SJCRH30 (cell line): ENCODE measurements at regions not wholly inside any gene's neighbourhood (a gene's known extent, or its start where the extent isn't known, plus 50 kb on each side); places are given as distances from the start of the nearest gene placed in this dataset.
A peak's percentile ranks its signal among the peaks of the same experiment; 100 is the strongest.

Experiments used
- DNase-seq, 2 experiments: peaks; one replicate each; pipeline ENCODE4 v3.0.0-alpha.2; 2015 to 2020
- H3K27ac ChIP-seq: fragments of 250-450 bp; sonication (Bioruptor Pico); 2 replicates; pipeline ENCODE4 v1.5.1; 2020; ENCODE audit warnings: mild to moderate bottlenecking, moderate library complexity
- H3K27me3 ChIP-seq: fragments of 250-450 bp; sonication (Bioruptor Pico); 2 replicates; pipeline ENCODE4 v1.5.1; 2020; ENCODE audit warnings: mild to moderate bottlenecking, moderate library complexity
- H3K36me3 ChIP-seq: fragments of 250-450 bp; sonication (Bioruptor Pico); 2 replicates; pipeline ENCODE4 v1.5.1; 2020; ENCODE audit warnings: mild to moderate bottlenecking, moderate library complexity
- H3K4me1 ChIP-seq: fragments of 250-450 bp; sonication (Bioruptor Pico); 2 replicates; pipeline ENCODE4 v1.5.1; 2020; ENCODE audit warnings: mild to moderate bottlenecking, moderate library complexity
- H3K4me3 ChIP-seq: fragments of 250-450 bp; sonication (Bioruptor Pico); 2 replicates; pipeline ENCODE4 v1.5.1; 2020; ENCODE audit warnings: mild to moderate bottlenecking, moderate library complexity
- H3K9me3 ChIP-seq: fragments of 250-450 bp; sonication (Bioruptor Pico); replicated peaks from 2 replicates; pipeline ENCODE4 v1.5.1; 2020; ENCODE audit warnings: mild to moderate bottlenecking, moderate library complexity

DNA sequence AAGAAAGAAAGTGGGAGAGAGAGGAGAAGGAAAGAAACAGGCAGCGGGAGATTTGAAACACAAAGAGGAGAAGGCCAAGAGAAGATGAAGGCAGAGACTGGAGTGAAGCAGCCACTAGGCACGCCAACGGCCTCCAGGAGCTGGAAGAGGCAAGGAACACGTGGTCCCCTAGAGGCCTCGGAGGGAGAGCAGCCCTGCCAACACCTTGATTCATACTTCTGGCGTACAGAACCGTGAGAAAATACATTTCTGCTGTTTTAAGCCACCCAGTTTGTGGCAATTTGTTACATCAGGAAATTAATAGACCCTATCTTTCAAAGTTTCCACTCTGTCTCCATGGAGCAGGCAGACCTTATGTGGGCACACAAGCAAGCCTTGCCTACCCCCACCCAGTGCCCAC, 133.4 kb downstream of the ACTL7B start:
- Histone ChIP-seq H3K27me3 (no peaks in the 10 kb centered on the region; the same call in 1 of the 2 replicates), H3K9me3 (no peaks in the 10 kb centered on the region), H3K4me1 (no peaks in the 10 kb centered on the region), H3K4me3 (no peak overlapping the region), H3K36me3 (no peaks in the 10 kb centered on the region), H3K27ac (no peak overlapping the region)
- no peak for DNase-seq

DNA sequence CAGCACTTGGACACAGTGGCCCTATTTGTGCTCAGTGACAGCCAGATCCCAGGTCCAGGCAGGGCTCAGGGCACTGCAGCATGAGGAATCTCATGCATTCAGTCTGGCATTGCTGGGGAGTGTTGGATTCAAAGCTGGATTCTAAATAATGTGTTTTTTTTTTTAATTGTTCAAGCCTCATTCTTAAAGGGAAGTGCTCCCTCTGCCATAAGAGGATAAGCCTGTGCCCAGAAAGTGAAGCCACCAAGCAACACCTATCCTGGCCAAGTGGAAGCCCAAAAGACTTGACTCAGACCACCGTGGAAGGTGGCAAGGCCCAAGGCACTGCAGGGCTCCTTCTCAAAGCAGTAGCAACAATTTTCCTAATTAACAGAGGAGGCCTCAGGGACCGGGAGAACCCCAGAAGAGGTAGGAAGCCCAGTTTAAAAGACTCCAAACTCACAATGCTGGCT, 135.6 kb downstream of the ACTL7B start:
- no peaks in the 10 kb centered on the region for H3K27me3 ChIP-seq
- H3K36me3 ChIP-seq, result no peaks in the 10 kb centered on the region
- 0 out of 2 replicates have a peak, but pooled peaks cover 2% of the 10 kb centered on the region for H3K9me3 ChIP-seq
- no peak for DNase-seq
- no peak overlapping the region for H3K27ac ChIP-seq
- no peaks in the 10 kb centered on the region for H3K4me1 ChIP-seq
- H3K4me3 ChIP-seq, result no peak overlapping the region

DNA sequence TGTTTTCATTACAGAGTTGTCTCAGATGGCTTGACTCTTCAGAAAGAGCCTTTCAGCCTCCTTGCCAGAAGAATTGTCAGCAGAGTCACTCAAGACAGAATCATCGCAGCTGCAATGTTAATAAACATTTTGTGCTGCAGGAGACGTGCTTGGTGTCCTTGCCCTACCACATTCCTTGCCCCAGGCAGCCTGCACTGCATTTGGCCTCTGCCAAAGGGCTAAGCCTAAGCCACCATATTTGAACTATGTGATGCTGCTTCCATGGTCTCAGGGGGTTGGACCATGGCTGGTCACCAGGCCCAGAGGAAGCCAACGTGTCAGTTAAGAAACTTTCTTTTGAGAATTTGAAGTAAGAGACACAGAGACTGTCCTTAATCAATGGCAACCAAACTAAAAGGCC, 145.4 kb downstream of the ACTL7B start:
- Histone ChIP-seq H3K36me3 (no peaks in the 10 kb centered on the region), H3K4me1 (no peaks in the 10 kb centered on the region), H3K4me3 (no peak overlapping the region), H3K27me3 (0 out of 2 replicates have a peak, but pooled peaks cover 4% of the 10 kb centered on the region), H3K9me3 (0 out of 2 replicates have a peak, but pooled peaks cover 2% of the 10 kb centered on the region), H3K27ac (no peak overlapping the region)
- DNase-seq, result no peak

DNA sequence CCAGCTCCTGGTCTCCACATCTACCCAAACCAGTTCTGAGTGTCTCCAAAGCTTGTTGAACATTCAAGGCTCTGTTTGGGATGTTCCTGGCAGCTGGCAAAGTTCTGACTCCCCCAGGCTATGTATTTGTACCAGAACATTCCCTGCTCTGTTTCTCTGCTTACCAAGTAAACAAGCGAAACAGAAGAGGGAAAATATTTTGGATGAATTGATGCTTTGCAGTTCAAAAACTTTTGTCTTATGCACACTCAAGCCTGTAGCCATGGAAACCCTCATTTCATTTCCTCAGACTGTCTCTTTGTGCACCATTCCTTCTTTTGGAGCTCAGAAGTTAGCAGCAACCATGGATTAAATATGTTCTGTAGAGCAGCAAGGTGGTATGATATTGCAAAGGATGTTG, 145.8 kb downstream of the ACTL7B start:
- no peaks in the 10 kb centered on the region for H3K9me3 ChIP-seq
- 0 out of 2 replicates have a peak, but pooled peaks cover 8% of the 10 kb centered on the region for H3K27me3 ChIP-seq
- no peaks in the 10 kb centered on the region for H3K36me3 ChIP-seq
- no peak for DNase-seq
- no peak overlapping the region for H3K27ac ChIP-seq
- H3K4me1 ChIP-seq, result no peaks in the 10 kb centered on the region
- H3K4me3 ChIP-seq, result no peak overlapping the region

DNA sequence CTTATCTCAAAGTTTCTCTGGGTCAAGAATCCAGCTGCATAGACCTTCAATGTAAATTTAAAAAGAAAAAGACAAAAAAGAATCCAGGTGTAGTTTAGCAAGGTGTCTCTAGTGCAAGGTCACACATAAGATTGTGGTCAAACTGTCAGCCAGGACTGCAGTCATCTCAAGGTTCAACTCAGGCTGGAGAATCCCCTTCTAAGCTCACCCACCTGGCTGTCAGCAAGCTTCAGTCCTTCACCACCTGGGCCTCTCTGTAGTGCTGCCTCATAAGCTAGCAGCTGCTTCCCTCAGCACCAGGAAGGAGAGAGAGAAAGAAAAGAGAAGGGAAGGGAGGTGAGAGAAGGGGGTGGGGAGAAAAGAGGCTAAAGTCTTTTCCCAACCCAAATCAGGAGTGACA, 146.7 kb downstream of the ACTL7B start:
- Histone ChIP-seq H3K27ac (no peak overlapping the region), H3K4me1 (no peaks in the 10 kb centered on the region), H3K27me3 (0 out of 2 replicates have a peak, but pooled peaks cover 9% of the 10 kb centered on the region), H3K9me3 (no peaks in the 10 kb centered on the region), H3K36me3 (no peaks in the 10 kb centered on the region), H3K4me3 (no peak overlapping the region)
- DNase-seq, result no peak

DNA sequence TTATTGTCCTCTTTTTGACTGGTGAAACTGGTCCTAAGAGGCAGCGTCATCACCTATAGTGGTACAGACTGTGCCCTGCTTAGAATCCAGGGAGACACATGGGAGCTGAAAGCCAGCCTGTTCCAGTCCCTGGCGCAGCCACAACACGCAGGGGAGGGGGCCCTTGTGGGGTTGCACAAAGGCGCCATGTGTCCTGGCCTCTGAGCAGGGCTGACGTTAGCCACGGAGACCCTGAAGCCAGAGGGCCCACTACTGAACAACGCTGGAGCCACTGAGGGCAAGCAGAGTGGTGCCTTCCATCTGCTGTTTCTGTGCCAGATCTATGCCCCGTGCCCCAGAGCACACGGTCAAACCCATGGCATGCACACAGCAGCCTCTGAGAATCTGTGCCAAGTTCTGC, 147.3 kb downstream of the ACTL7B start:
- Histone ChIP-seq H3K4me3 (no peak overlapping the region), H3K4me1 (no peaks in the 10 kb centered on the region), H3K27ac (no peak overlapping the region), H3K27me3 (0 out of 2 replicates have a peak, but pooled peaks cover 9% of the 10 kb centered on the region), H3K9me3 (no peaks in the 10 kb centered on the region), H3K36me3 (no peaks in the 10 kb centered on the region)
- no peak for DNase-seq

DNA sequence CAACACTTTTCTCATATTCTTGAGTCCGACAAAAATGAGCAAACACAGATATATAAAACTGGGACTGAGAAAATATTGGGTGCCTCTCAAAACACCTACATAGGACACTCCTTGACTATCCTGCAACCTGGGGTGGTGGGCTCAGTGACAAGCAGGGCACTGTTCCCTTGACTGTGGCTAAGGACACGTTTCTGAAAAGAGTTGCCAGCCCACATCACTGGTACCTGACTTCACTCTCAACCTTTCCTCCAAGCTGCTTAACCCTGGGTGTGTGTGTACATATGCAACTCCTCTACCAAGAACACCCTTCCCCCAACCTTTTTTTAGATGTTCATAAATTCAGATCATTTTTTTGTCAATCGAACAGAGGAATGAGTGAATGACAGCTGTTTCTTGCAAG, 148.7 kb downstream of the ACTL7B start:
- Histone ChIP-seq H3K36me3 (no peaks in the 10 kb centered on the region), H3K4me1 (no peaks in the 10 kb centered on the region), H3K27ac (no peak overlapping the region), H3K4me3 (no peak overlapping the region), H3K27me3 (0 out of 2 replicates have a peak, but pooled peaks cover 9% of the 10 kb centered on the region), H3K9me3 (no peaks in the 10 kb centered on the region)
- DNase-seq, result no peak

DNA sequence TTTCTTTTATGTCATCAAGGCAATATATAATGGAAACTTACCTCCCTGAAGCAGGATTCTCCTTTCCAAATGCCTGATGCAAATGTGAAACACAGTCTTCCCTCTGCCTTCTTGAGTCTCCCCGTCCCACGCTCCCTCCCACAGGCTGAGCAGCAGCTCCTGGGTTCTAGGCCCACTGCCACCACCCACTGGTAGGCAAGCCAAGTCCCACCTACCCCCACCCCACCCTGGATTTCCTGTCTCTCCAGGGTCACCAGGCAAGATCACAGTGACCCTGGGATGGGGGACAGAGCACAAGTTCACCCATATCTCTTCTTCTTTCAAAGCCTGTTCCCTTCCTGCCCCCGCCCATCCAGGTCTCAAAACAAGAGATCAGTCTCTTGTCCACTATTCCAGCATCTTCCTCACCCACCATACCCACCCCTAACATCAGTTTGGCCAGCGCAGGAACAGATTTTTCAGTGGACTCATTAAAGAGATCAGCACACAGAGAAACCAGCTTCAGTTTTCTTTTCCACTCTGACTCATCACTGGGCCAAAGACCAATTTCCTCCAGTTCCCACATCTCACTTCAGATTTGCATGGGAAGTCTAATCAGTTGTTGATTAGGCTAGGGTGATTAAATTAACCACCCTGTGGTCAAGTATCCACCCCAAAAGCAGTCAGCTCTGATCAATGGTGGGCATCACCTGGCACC, 151.5 kb downstream of the ACTL7B start:
- H3K4me1 ChIP-seq, result no peaks in the 10 kb centered on the region
- no peak overlapping the region for H3K27ac ChIP-seq
- no peak for DNase-seq
- no peak overlapping the region for H3K4me3 ChIP-seq
- 0 out of 2 replicates have a peak, but pooled peaks cover 9% of the 10 kb centered on the region for H3K27me3 ChIP-seq
- H3K9me3 ChIP-seq, result no peaks in the 10 kb centered on the region
- no peaks in the 10 kb centered on the region for H3K36me3 ChIP-seq

DNA sequence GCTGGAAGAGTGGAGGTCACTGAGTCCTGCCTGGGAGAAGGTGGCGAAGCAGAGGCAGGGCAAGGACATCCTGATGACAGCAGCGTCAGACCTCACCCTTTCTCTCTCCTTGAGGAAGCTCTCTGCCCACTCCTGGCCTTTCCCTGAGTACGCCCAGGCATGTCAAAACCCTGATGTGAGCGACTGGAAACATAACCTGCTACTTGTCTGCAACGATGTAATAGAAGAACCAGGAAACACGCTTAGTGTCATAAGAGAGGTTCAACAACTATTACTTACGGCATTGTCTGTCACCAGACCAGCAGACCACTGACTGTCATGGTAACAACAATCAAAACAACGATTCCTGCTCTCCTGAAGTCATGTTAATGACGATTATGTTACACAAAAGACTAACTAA, 152.4 kb downstream of the ACTL7B start:
- no peak for DNase-seq
- no peak overlapping the region for H3K27ac ChIP-seq
- 0 out of 2 replicates have a peak, but pooled peaks cover 9% of the 10 kb centered on the region for H3K27me3 ChIP-seq
- no peaks in the 10 kb centered on the region for H3K4me1 ChIP-seq
- no peaks in the 10 kb centered on the region for H3K9me3 ChIP-seq
- H3K36me3 ChIP-seq, result no peaks in the 10 kb centered on the region
- no peak overlapping the region for H3K4me3 ChIP-seq

DNA sequence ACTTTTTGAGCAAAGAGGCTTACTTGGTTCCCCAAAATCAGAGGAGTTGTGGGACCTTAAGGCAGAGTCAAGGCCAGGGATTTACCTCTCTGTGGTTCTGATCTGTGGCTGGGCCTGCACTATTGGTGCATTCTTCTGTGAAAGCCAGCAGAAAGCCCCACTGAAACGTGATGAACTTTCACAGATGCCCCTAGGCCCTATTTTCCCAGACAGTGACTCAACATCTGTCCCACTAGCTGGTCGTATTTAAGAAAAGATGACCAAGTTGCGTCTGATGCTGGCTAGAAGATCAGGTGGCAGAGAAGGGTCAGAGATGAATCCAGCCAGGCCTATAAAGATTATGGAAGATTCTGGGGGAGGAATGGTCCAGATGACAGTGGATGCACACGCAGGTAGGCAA, 153.1 kb downstream of the ACTL7B start:
- Histone ChIP-seq H3K4me3 (no peak overlapping the region), H3K36me3 (no peaks in the 10 kb centered on the region), H3K4me1 (no peaks in the 10 kb centered on the region), H3K9me3 (no peaks in the 10 kb centered on the region), H3K27ac (no peak overlapping the region), H3K27me3 (0 out of 2 replicates have a peak, but pooled peaks cover 9% of the 10 kb centered on the region)
- DNase-seq, result no peak

DNA sequence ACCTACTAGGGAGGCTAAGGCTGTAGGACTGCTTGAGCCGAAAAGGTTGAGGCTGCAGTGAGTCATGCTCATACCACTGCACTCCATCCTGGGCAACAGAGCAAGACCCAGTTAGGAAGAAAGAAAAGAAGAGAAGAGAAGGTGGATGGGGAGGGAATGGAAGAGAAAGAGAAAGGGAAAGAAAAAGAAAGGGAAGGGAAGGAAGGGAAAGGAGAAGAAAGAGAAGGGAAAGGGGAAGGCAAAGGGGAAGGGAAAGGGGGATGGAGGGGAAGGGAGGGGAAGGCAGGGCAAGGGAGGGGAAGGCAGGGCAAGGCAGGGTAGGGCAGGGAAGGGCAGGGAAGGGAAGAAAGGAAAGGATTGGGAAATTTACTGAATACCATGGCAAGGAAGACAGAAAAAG, 157.0 kb downstream of the ACTL7B start:
- no peaks in the 10 kb centered on the region for H3K36me3 ChIP-seq
- H3K27ac ChIP-seq, result no peak overlapping the region
- H3K27me3 ChIP-seq, result no peaks in the 10 kb centered on the region
- no peak for DNase-seq
- H3K4me1 ChIP-seq, result no peaks in the 10 kb centered on the region
- no peak overlapping the region for H3K4me3 ChIP-seq
- no peaks in the 10 kb centered on the region for H3K9me3 ChIP-seq

DNA sequence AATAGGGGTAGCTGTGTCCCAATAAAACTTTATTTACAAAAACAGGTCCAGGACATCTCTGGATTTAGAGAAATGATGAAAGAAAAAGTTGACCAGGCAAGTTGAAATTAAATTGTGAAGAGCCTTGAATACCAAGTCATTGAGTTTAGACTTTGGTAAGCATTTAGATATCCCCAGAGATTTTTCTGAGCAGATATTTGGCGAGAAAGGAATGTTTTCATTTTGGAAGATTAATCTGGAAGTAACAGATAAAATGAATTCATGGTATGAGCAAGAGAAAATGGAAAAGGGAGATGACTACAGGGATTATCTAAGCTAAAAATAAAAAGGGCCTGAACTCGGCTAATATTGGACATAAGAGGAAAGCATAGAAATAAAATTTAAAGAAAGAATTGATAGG, 157.6 kb downstream of the ACTL7B start:
- DNase-seq, result no peak
- no peaks in the 10 kb centered on the region for H3K36me3 ChIP-seq
- no peaks in the 10 kb centered on the region for H3K9me3 ChIP-seq
- H3K27me3 ChIP-seq, result no peaks in the 10 kb centered on the region
- no peaks in the 10 kb centered on the region for H3K4me1 ChIP-seq
- H3K4me3 ChIP-seq, result no peak overlapping the region
- H3K27ac ChIP-seq, result no peak overlapping the region

DNA sequence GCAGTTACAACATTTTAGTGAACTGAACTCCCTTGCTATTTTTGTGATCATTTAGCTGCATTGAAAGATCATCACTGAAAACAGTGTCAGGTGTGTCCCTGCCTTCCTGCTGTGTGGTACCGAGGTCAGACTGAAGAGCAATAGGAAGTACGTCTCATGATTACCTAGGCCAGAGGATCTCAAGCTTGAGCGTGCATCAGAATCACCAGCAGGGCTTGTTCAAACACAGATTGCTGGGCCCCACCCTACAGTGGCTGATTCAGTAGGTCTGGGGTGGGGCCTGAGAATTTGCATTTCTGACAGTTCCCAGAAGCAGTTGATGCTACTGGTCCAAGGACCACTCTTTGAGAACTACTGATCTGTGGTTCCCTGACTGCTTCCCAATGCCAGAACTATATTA, 159.6 kb downstream of the ACTL7B start:
- no peaks in the 10 kb centered on the region for H3K27me3 ChIP-seq
- no peak overlapping the region for H3K27ac ChIP-seq
- H3K36me3 ChIP-seq, result no peaks in the 10 kb centered on the region
- no peak overlapping the region for H3K4me3 ChIP-seq
- no peaks in the 10 kb centered on the region for H3K4me1 ChIP-seq
- no peaks in the 10 kb centered on the region for H3K9me3 ChIP-seq
- DNase-seq, result no peak

DNA sequence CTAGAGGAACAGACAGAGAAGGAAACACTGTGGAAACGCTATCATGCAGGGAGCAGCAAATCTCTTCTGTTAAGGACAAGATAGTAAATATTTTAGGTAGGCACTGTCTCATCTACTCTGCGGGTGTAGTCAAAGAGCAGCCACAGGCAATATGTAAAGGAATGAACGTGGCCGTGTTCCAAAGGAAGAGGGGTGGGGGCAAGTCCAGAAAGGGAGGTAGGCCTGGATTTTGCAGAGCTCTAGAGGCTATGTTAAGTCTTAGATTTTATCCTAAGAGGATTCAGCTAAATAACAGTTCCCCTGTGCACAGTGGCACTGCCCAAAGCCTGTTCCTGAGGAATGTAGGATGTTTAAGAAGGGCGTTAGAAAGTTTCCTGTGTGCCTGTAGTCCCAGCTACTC, 161.6 kb downstream of the ACTL7B start:
- H3K4me3 ChIP-seq, result no peak overlapping the region
- no peaks in the 10 kb centered on the region for H3K4me1 ChIP-seq
- H3K9me3 ChIP-seq, result no peaks in the 10 kb centered on the region
- H3K36me3 ChIP-seq, result no peaks in the 10 kb centered on the region
- DNase-seq, result no peak
- H3K27me3 ChIP-seq, result no peaks in the 10 kb centered on the region
- no peak overlapping the region for H3K27ac ChIP-seq

DNA sequence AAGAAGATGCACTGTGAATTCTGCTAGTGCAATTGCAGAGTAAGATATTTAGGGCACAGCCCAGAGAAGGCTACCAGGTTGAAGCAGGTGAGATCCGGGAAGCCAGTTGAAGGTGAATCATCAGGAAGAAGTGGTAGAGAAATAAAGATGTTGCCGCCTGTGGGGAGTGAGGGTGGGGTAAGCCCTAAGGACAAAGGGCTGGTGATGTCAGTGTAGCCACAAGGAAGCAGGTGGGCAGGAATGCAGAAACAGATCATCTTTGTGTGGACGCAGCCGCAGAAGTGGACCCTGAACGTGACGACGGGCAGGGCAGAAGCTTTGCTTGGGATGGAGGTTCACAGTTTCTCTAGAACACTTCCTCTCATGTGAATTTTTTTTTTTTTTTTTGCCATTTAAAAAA, 164.2 kb downstream of the ACTL7B start:
- no peaks in the 10 kb centered on the region for H3K36me3 ChIP-seq
- no peaks in the 10 kb centered on the region for H3K4me1 ChIP-seq
- no peak overlapping the region for H3K4me3 ChIP-seq
- no peaks in the 10 kb centered on the region for H3K27me3 ChIP-seq
- H3K27ac ChIP-seq, result no peak overlapping the region
- peaks cover 3% of the 10 kb centered on the region; the same call in 1 of the 2 replicates for H3K9me3 ChIP-seq
- peak; percentile 22 to 42 for DNase-seq

DNA sequence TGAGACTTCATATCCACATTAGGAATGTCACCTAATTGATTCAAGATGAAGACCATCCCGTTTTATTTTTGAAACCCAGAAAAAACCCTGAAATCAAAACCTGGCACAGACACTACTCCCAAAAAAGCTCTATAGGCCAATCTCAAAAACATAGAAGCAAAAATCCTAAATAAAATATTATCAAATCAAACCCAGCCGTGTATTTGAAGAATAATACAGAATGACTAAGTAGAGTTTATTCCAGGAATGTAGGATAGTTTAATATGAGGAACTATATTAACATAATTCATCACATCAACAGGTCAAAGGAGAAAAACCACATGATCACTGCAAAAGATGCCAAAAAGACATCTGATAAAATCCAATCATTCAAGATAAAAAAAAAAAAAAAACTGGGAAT, 167.1 kb downstream of the ACTL7B start:
- H3K4me3 ChIP-seq, result no peak overlapping the region
- no peaks in the 10 kb centered on the region for H3K4me1 ChIP-seq
- H3K36me3 ChIP-seq, result no peaks in the 10 kb centered on the region
- no peaks in the 10 kb centered on the region for H3K27me3 ChIP-seq
- no peak for DNase-seq
- H3K9me3 ChIP-seq, result peaks cover 5% of the 10 kb centered on the region; the same call in 1 of the 2 replicates
- no peak overlapping the region for H3K27ac ChIP-seq
